GM18499 (cell line): ENCODE measurements at regions not wholly inside any gene's neighbourhood (a gene's known extent, or its start where the extent isn't known, plus 50 kb on each side); places are given as distances from the start of the nearest gene placed in this dataset.
"Not testable (repeated sequence)": the region's sequence is repeated elsewhere in the genome, so short reads cannot be mapped to it uniquely, and the experiment has no call there.

Source experiments
- ATAC-seq: cut with Tn5 transposase; IDR thresholded peaks from one replicate; pipeline ENCODE4 v1.9.1; 2021; ENCODE audit warnings: moderate number of reproducible peaks; ENCODE audit not compliant: insufficient read depth, unreplicated experiment

- not testable (repeated sequence) for ATAC-seq
Measured at GRCh38 chr1:234791615-234792014, 181.6 kb upstream of the IRF2BP2 start.

- ATAC-seq: not testable (repeated sequence)
Measured at GRCh38 chr1:234790333-234790732, 180.4 kb upstream of the IRF2BP2 start.

DNA sequence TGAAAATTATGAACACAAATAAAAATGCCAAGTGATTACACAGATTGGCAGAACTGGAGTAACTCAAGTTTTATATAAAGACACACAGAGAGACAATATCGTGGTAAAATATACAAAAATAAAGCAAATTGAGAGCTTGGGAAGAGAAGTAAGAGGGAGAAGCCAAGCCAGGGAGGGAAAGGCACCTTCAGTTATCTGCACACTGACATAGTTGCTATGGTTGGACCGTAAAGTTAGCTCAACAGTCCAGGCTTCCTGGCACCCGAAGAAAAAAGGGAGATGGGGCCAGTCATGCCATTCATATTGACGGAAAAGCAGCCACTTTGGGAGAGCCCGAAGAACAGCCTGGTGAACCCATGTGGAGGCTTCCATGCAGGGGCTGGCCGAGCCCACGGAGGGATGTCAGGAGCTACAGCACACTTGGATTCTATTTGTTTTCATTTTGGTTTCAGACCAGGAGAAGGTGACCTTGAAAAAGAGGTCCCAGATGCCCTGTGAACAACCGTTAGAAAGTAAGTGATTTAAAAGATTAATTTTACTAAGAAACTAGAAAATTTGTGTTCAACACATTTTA lies 177.1 kb upstream of the IRF2BP2 start:
- ATAC-seq: not testable (repeated sequence)

DNA sequence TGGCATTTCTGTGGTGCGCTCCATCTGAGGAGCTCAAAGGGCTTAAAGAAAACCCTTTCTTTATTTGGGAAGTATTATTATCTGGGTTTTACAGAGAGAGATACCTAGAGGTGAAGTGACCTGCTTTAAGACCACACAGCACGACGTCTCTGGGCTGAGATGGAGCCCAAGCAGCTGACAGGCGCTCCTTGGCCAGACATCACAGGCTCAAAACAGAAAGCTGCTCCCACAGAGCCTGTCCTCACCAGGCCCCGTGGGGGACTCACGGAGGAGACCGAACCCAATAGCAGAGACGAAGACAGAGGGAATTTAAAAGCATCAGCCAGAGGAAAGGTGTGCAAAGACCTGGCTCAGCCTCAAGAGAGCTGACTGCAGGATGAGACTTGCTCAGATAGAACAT lies 175.9 kb upstream of the IRF2BP2 start:
- not testable (repeated sequence) for ATAC-seq

- not testable (repeated sequence) for ATAC-seq
Measured at GRCh38 chr1:234785471-234785919, 175.5 kb upstream of the IRF2BP2 start.

- ATAC-seq: not testable (repeated sequence)
Measured at GRCh38 chr1:234784108-234784507, 174.1 kb upstream of the IRF2BP2 start.

DNA sequence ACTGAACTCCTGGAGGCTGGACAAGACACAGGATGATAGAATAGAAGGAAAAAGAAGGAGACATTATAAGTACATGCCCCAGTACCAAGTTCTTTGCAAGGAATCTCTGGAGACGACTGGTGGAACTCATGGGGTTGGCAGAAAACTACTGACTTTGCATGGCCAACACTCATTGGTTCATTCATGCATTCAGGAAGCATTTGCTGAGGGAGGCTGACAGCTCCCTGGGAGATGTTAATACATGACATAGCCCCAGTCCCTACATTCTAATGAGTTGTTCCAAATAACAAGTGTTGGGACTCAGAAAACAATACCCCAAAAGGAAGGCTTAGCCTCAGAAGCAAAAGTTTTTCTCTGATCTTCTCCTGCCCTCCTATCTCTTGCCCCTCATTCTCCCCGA lies 172.8 kb upstream of the IRF2BP2 start:
- ATAC-seq: no peak

DNA sequence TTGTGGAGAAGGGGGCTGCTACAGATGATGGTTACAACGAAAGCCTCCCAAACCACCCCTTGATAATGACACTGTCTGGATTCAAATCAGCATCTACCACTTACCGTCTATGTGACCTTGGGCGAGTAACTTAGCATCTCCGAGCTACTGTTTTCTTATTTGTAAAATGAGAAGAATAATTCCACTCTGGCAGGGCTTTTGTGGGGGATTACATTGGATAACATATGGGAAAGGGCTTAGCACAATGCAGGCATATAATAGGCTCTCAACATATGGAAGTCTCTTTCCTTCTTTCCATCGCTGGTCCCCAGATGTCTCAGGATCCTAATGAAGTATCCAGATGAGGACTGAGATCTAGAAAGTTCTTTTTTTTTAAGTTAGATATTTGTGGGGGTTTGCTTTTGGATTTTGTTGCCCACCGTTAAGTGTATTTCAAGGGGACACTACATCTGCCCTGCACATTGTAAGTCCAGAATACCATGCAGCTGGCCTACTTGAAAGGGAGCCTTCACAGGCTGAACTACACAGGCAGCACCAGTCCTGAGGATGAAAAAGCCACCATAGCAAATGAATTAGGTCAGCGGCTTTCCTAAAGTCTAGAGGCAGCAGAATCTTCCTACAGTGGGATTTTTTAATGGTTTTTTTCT lies 172.2 kb upstream of the IRF2BP2 start:
- no peak for ATAC-seq

DNA sequence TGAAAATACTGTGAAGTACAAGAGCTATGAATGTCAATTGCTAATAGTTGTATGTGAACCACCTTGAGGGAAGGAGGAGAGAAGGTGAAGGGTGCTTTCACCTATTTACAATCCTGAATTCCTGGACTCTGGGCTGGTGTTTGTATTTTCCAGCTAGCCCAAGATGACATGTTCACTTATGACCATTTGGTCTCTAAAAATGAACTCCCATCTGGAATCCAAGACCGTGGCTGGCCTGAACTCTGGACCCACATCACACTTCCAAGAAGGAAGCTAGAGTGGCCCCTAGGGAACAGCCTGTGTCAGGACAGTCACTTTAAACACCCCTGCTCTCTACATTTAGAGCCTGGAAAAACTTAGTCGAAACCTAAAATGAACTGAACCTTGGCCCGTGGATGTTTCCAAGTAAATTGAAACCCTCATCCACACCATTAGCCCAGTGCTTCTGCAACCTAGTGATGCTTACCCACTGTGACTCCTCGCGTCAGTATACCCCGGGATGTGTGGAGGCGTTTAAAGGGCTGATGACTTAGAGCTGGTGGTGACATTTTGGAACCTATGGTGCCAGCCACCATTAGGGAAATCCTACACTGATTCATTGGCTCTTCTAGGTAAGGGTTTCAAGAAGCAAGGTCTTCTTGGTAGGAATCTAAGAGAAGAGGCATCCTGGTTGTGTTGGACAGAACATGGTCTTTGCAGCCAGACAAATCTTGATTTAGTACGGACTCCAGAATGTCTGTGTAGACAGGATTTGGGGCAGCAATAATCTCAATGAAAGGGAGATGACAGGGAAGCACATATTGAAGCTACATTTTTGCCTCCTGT lies 171.5 kb upstream of the IRF2BP2 start:
- ATAC-seq: no peak

- no peak for ATAC-seq
Measured at GRCh38 chr1:234780531-234781162, 170.7 kb upstream of the IRF2BP2 start.

GRCh38 chr1:234780112-234780511 lies 170.1 kb upstream of the IRF2BP2 start:
- no peak for ATAC-seq

DNA sequence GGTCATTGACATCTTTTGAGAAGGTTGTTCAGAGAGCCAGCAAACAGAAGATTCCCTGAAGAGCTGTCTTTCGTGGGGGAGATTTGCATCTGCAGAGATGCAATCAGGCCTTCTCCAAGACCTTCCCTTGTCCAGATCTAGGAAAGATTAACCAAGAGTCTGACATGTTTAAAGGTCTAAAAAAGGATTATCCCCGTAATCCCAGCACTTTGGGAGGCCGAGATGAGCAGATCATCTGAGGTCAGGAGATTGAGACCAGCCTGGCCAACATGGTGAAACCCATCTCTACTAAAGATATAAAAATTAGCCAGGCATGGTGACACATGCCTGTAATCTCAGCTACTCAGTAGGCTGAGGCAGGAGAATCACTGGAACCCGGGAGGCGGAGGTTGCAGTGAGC lies 169.6 kb upstream of the IRF2BP2 start:
- not testable (repeated sequence) for ATAC-seq

GRCh38 chr1:234779160-234779538 lies 169.2 kb upstream of the IRF2BP2 start:
- ATAC-seq: no peak

GRCh38 chr1:234778221-234779159 lies 168.5 kb upstream of the IRF2BP2 start:
- no peak for ATAC-seq

- ATAC-seq: no peak
Measured at GRCh38 chr1:234777856-234778220, 167.9 kb upstream of the IRF2BP2 start.

DNA sequence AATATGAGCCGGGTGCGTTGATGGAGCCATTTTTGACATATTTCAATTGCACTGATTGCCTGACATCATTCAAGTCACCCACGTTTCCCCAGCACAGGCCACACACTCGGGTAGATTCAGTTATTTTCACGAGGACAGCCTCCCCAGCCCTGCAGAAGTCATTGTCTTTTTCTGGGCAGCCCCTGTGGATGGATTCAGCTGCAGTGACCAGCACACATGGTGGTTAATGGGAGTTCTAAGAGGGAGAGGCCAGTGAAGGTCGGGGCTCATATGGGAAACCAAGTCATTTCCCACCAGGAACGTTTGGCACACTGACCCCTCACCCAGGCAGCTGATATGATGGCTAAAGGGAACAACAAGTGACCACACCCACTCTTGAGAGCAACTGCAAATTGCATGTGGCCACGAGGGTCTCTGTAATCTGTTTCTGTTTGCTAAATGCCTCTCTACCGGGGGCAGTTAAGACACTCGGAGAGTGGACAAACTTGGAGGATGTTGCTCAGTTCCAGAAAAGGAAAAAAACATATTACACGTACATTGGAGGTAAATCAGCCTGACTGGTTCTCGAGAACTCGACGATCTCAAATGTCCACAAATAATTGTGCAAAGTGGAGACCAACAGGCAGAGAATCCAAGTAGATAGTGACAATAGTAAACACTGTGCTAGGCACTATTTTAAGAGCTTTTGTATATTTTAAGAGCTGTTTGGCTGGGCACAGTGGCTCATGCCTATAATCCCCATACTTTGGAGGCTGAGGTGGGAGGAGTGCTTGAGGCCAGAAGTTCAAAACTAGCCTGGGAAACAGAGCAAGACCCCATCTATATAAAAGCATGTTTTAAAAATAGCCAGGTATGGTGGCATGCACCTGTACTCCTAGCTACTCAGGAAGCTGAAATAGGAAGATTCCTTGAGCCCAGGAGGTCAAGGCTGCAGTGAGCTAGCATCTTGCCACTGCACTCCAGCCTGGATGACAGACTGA lies 167.2 kb upstream of the IRF2BP2 start:
- ATAC-seq: no peak

DNA sequence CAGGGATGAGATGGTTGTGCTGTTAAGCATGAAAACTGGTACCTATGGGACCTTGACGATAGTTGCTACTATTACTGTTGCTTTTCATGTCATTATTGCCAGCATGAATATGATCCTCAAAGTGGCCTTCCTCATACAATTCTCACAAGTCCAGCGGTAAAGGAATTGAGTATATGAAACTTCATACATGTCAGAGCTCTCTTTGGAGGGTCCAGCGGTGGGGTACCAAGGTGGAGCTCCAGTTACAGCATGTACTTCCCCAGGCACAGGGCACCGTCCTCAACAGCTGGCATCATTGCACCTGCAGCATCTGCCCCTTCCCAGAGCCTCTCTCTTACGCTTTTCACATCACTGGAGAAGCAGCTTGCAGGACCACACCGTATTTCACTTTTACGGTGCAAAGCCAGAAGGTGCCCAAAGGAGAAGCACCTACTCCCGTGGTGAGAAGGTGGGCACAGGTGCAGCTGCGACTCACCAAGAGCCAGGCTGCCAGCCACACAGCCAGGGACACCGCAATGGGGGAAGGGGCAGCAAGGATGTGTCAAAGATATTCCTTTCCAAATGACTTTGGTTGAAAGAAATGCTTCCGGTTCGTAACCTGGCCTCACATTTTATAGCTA lies 166.4 kb upstream of the IRF2BP2 start:
- ATAC-seq: no peak

- no peak for ATAC-seq
Measured at GRCh38 chr1:234775477-234776246, 165.7 kb upstream of the IRF2BP2 start.
